Loucy (cell line): ENCODE measurements at regions not wholly inside any gene's neighbourhood (a gene's known extent, or its start where the extent isn't known, plus 50 kb on each side); places are given as distances from the start of the nearest gene placed in this dataset.

Source experiments
- H2AFZ ChIP-seq: fragments of 200-600 bp; sonication (generic); 2 replicates; pipeline ENCODE4 v1.6.0; 2016; ENCODE audit warnings: antibody characterized with exemption, mild to moderate bottlenecking, low read length, moderate library complexity
- H3F3A ChIP-seq: fragments of 200-600 bp; 2 replicates; pipeline ENCODE4 v1.6.0; 2016; ENCODE audit warnings: antibody characterized with exemption, low read depth, mild to moderate bottlenecking
- H3K27me3 ChIP-seq: fragments of 200-600 bp; sonication (generic); 2 replicates; pipeline ENCODE4 v1.6.1; 2014; ENCODE audit warnings: low read length, mild to moderate bottlenecking; ENCODE audit not compliant: insufficient read depth, poor library complexity, severe bottlenecking
- H3K36me3 ChIP-seq: fragments of 200-600 bp; sonication (generic); 2 replicates; pipeline ENCODE4 v1.6.1; 2016; ENCODE audit warnings: low read length; ENCODE audit not compliant: insufficient read depth
- H3K4me1 ChIP-seq: fragments of 200-600 bp; sonication (generic); 2 replicates; pipeline ENCODE4 v1.5.1; 2014; ENCODE audit warnings: low read length, mild to moderate bottlenecking; ENCODE audit not compliant: insufficient read depth, poor library complexity, severe bottlenecking
- H3K4me2 ChIP-seq: fragments of 200-600 bp; sonication (generic); 2 replicates; pipeline ENCODE4 v1.6.0; 2014; ENCODE audit warnings: antibody characterized with exemption, low read length, low read depth, mild to moderate bottlenecking; ENCODE audit not compliant: poor library complexity, severe bottlenecking
- H3K4me3 ChIP-seq: fragments of 200-600 bp; sonication (generic); 2 replicates; pipeline ENCODE4 v1.5.1; 2014; ENCODE audit warnings: low read length, mild to moderate bottlenecking, mixed read lengths; ENCODE audit not compliant: poor library complexity, severe bottlenecking
- H3K79me2 ChIP-seq: fragments of 200-600 bp; sonication (generic); 2 replicates; pipeline ENCODE4 v1.6.1; 2014; ENCODE audit warnings: low read length; ENCODE audit not compliant: insufficient read depth
- H3K9ac ChIP-seq: fragments of 200-600 bp; sonication (generic); 2 replicates; pipeline ENCODE4 v1.6.0; 2014; ENCODE audit warnings: mild to moderate bottlenecking, low read depth, low read length, moderate library complexity; ENCODE audit not compliant: poor library complexity, severe bottlenecking
- H3K9me2 ChIP-seq: fragments of 200-600 bp; sonication (generic); replicated peaks from 2 replicates; pipeline ENCODE4 v1.6.1; 2016; ENCODE audit warnings: low read depth, low read length, mixed read lengths
- H3K9me3 ChIP-seq: fragments of 200-600 bp; sonication (generic); 2 replicates; pipeline ENCODE4 v1.6.1; 2014; ENCODE audit warnings: mild to moderate bottlenecking, antibody characterized with exemption, low read length, low read depth; ENCODE audit not compliant: insufficient read depth
- H4K20me1 ChIP-seq: fragments of 200-600 bp; sonication (generic); 2 replicates; pipeline ENCODE4 v1.6.0; 2014; ENCODE audit warnings: antibody characterized with exemption, low read length, mild to moderate bottlenecking; ENCODE audit not compliant: insufficient read depth, poor library complexity, severe bottlenecking
- CTCF ChIP-seq: fragments of 200-600 bp; sonication (generic); conservative IDR thresholded peaks from 2 replicates; pipeline ENCODE4 v1.5.1; 2014; ENCODE audit warnings: mild to moderate bottlenecking, antibody characterized with exemption, low read length
- EZH2phosphoT487 ChIP-seq: fragments of 200-600 bp; IDR thresholded peaks from 2 replicates; pipeline ENCODE4 v1.6.1; 2018; ENCODE audit warnings: antibody characterized with exemption, mild to moderate bottlenecking, moderate library complexity, borderline replicate concordance

- no peaks in the 10 kb centered on the region for H3K79me2 ChIP-seq
- no peaks in the 10 kb centered on the region for H3K9me2 ChIP-seq
- H3K4me1 ChIP-seq: peaks cover 38% of the 10 kb centered on the region
- peak overlapping the region; percentile 44 for H3K4me2 ChIP-seq
- no peaks in the 10 kb centered on the region for H4K20me1 ChIP-seq
- no peaks in the 10 kb centered on the region for H3F3A ChIP-seq
- no peaks in the 10 kb centered on the region for H3K9me3 ChIP-seq
- peak overlapping the region; percentile 3 for H3K4me3 ChIP-seq
- H3K36me3 ChIP-seq: no peaks in the 10 kb centered on the region
- H3K27me3 ChIP-seq: no peaks in the 10 kb centered on the region
- H2AFZ ChIP-seq: no peak overlapping the region
- H3K9ac ChIP-seq: peak overlapping the region; percentile 11
- no peak for TF ChIP-seq CTCF
- no peak for TF ChIP-seq EZH2phosphoT487
Measured at GRCh38 chr2:136251197-136251884, 133.4 kb upstream of the CXCR4 start.

- H3K79me2 ChIP-seq: no peaks in the 10 kb centered on the region
- H3K4me1 ChIP-seq: peaks cover 49% of the 10 kb centered on the region
Measured at GRCh38 chr2:136250131-136250530, 132.2 kb upstream of the CXCR4 start.

GRCh38 chr2:136248907-136249306 is 131.0 kb upstream of the CXCR4 start:
- Histone ChIP-seq H3K9me3 (no peaks in the 10 kb centered on the region), H3K36me3 (no peaks in the 10 kb centered on the region), H3K4me1 (peaks cover 46% of the 10 kb centered on the region), H3K9me2 (no peaks in the 10 kb centered on the region), H3K4me2 (no peak overlapping the region), H3F3A (no peaks in the 10 kb centered on the region), H3K27me3 (no peaks in the 10 kb centered on the region), H3K4me3 (no peak overlapping the region), H3K9ac (no peak overlapping the region), H2AFZ (no peak overlapping the region), H3K79me2 (no peaks in the 10 kb centered on the region), H4K20me1 (no peaks in the 10 kb centered on the region)
- TF ChIP-seq CTCF (no peak), EZH2phosphoT487 (no peak)

More at GRCh38 chr2:136250131-136250530, 132.2 kb upstream of the CXCR4 start:
- Histone ChIP-seq H4K20me1 (no peaks in the 10 kb centered on the region), H3K4me2 (no peak overlapping the region), H3K27me3 (no peaks in the 10 kb centered on the region), H3F3A (no peaks in the 10 kb centered on the region), H3K36me3 (no peaks in the 10 kb centered on the region), H3K9me3 (no peaks in the 10 kb centered on the region), H3K9ac (no peak overlapping the region), H3K9me2 (no peaks in the 10 kb centered on the region), H2AFZ (no peak overlapping the region; the same call in 1 of the 2 replicates), H3K4me3 (no peak overlapping the region)
- TF ChIP-seq CTCF: no peak
- TF ChIP-seq EZH2phosphoT487: no peak
